HG02763 (cell line): ENCODE measurements at regions not wholly inside any gene's neighbourhood (a gene's known extent, or its start where the extent isn't known, plus 50 kb on each side); places are given as distances from the start of the nearest gene placed in this dataset.
A peak's percentile ranks its signal among the peaks of the same experiment; 100 is the strongest.

Source experiments
- ATAC-seq: cut with Tn5 transposase; IDR thresholded peaks from one replicate; pipeline ENCODE4 v1.9.1; 2021; ENCODE audit warnings: mild to moderate bottlenecking, moderate library complexity; ENCODE audit not compliant: unreplicated experiment

GRCh38 chr6:41450581-41450980, 95.6 kb upstream of the FOXP4 start:
- ATAC-seq: no peak

GRCh38 chr6:41451039-41451438, 95.1 kb upstream of the FOXP4 start:
- no peak for ATAC-seq

GRCh38 chr6:41451515-41452163, 94.5 kb upstream of the FOXP4 start:
- ATAC-seq: no peak

- no peak for ATAC-seq
These were observed 93.4 kb upstream of the FOXP4 start for GRCh38 chr6:41452763-41453162.

GRCh38 chr6:41453244-41453643, 92.9 kb upstream of the FOXP4 start:
- ATAC-seq: no peak

- ATAC-seq: no peak
These were observed 91.9 kb upstream of the FOXP4 start for GRCh38 chr6:41454189-41454789.

GRCh38 chr6:41455410-41455809, 90.8 kb upstream of the FOXP4 start:
- ATAC-seq: no peak

- ATAC-seq: no peak
These were observed 90.4 kb upstream of the FOXP4 start for GRCh38 chr6:41455818-41456217.

- ATAC-seq: no peak
These were observed 88.9 kb upstream of the FOXP4 start for GRCh38 chr6:41457303-41457670.

- ATAC-seq: no peak
These were observed 86.4 kb upstream of the FOXP4 start for GRCh38 chr6:41459738-41460137.

- no peak for ATAC-seq
These were observed 85.3 kb upstream of the FOXP4 start for GRCh38 chr6:41460742-41461336.

GRCh38 chr6:41462033-41462432, 84.1 kb upstream of the FOXP4 start:
- ATAC-seq: no peak

GRCh38 chr6:41463062-41463930, 82.9 kb upstream of the FOXP4 start:
- ATAC-seq: peak; percentile 50

- ATAC-seq: no peak
These were observed 82.2 kb upstream of the FOXP4 start for GRCh38 chr6:41464019-41464418.

- no peak for ATAC-seq
These were observed 81.7 kb upstream of the FOXP4 start for GRCh38 chr6:41464481-41464880.

- ATAC-seq: no peak
These were observed 79.7 kb upstream of the FOXP4 start for GRCh38 chr6:41466437-41466990.

- ATAC-seq: no peak
These were observed 79.1 kb upstream of the FOXP4 start for GRCh38 chr6:41467061-41467460.

GRCh38 chr6:41467627-41468404, 78.4 kb upstream of the FOXP4 start:
- ATAC-seq: no peak

GRCh38 chr6:41469156-41470028, 76.8 kb upstream of the FOXP4 start:
- no peak for ATAC-seq

- ATAC-seq: no peak
These were observed 76.2 kb upstream of the FOXP4 start for GRCh38 chr6:41470029-41470330.
